ENCODE measurements at regions not wholly inside any gene's neighbourhood (a gene's known extent, or its start where the extent isn't known, plus 50 kb on each side); places are given as distances from the start of the nearest gene placed in this dataset.

GRCh38 chr10:128267581-128267980, 141.4 kb upstream of the MKI67 start:
- TF ChIP-seq CTCF (IDR thresholded peaks at IDR 0.05) (no peak), POLR2A (IDR thresholded peaks at IDR 0.05) (no peak)

Measured in sigmoid colon (tissue), 3 donors.